Psoas muscle (tissue), 7 donors: ENCODE measurements at regions not wholly inside any gene's neighbourhood (a gene's known extent, or its start where the extent isn't known, plus 50 kb on each side); places are given as distances from the start of the nearest gene placed in this dataset.

Source experiments
- ATAC-seq, 4 donors: fragments of 200-7000 bp; cut with Tn5 transposase; one replicate each; pipeline ENCODE4 v1.9.1; 2020; ENCODE audit warnings: moderate library complexity in 3 of 4, mild to moderate bottlenecking in 2 of 4
- DNase-seq, 2 donors: peaks; one replicate each; pipeline ENCODE4 v3.0.0-alpha.2; 2020
- H3K27ac ChIP-seq: fragments of 200-600 bp; one replicate; pipeline ENCODE4 v1.8.0; 2022
- H3K27me3 ChIP-seq, 3 donors: fragments of 200-600 bp in 1 of 3; one replicate each; pipeline versions ENCODE4 v1.6.1 to v1.8.0; 2013 to 2022; ENCODE audit warnings: low read length in 2 of 3, mild to moderate bottlenecking in 2 of 3, moderate library complexity in 1 of 3; ENCODE audit not compliant: insufficient read depth in 3 of 3
- H3K36me3 ChIP-seq, 2 donors: fragments of 200-600 bp in 1 of 2; one replicate each; pipeline versions ENCODE4 v1.6.1 to v1.8.0; 2013 to 2022; ENCODE audit warnings: low read depth in 1 of 2, mild to moderate bottlenecking in 1 of 2, moderate library complexity in 1 of 2; ENCODE audit not compliant: insufficient read depth in 1 of 2
- H3K4me1 ChIP-seq: fragments of 200-600 bp; one replicate; pipeline ENCODE4 v1.8.0; 2022
- H3K4me3 ChIP-seq: fragments of 200-600 bp; one replicate; pipeline ENCODE4 v1.8.0; 2022; ENCODE audit warnings: mild to moderate bottlenecking
- H3K9me3 ChIP-seq: fragments of 200-600 bp; one replicate; pipeline ENCODE4 v1.8.0; 2022
- CTCF ChIP-seq: fragments of 200-600 bp; IDR thresholded peaks from one replicate; pipeline ENCODE4 v1.8.0; 2022; ENCODE audit warnings: antibody characterized with exemption
- WGBS, 3 donors: extraction: QIAGEN DNeasy Blood & Tissue Kit; methylation state at CpG; one replicate each; pipeline versions ENCODE4 v1.1.6 to v1.1.7; 2013; 5-methylcytosine and 5-hydroxymethylcytosine counted together
- intact Hi-C, 2 donors: fragments of 100-400 bp; cut with DNase I; formaldehyde crosslinking; loops; one replicate each; pipeline versions ENCODE4 v1.11.0 to v1.14.2; 2022
- donor health status: healthy with polysubstance abuse.
- donor health status: DM: no; HTN: no; CAD: no; lungs with moderate emphysema.
- donor health status: Bipolar disorder and iron deficiency.
- donor health status: healthy.
- donor health status: DM: yes; HTN: yes; CAD: no.
- donor health status: DM: no; HTN: no; CAD: no.
- donor health status: DM: yes; HTN: yes; CAD: no.

- H3K4me1 ChIP-seq, result peaks cover 1% of the 10 kb centered on the region
- intact Hi-C loops, result no loop called here
- H3K4me3 ChIP-seq, result no peak overlapping the region
- 95 to 98% (median 97%) methylated on average over 15 of the region's 15 CpGs for WGBS, 3 donors
- no peak for TF ChIP-seq CTCF
- DNase-seq, result no peak
- H3K27me3 ChIP-seq, result no peaks in the 10 kb centered on the region
- H3K36me3 ChIP-seq, result no peaks in the 10 kb centered on the region
- H3K9me3 ChIP-seq, result no peaks in the 10 kb centered on the region
- H3K27ac ChIP-seq, result no peak overlapping the region
- ATAC-seq, result no peak
Observed at GRCh38 chr16:85441189-85441889, 171.8 kb upstream of the GSE1 start.

GRCh38 chr16:85441890-85442670 lies 171.0 kb upstream of the GSE1 start:
- Histone ChIP-seq H3K9me3 (no peaks in the 10 kb centered on the region), H3K36me3 (no peaks in the 10 kb centered on the region), H3K27me3 (no peaks in the 10 kb centered on the region), H3K27ac (no peak overlapping the region), H3K4me3 (no peak overlapping the region), H3K4me1 (peaks cover 9% of the 10 kb centered on the region)
- no peak for ATAC-seq
- no peak for TF ChIP-seq CTCF
- intact Hi-C loops, result no loop called here
- DNase-seq, result no peak
- 84 to 87% (median 86%) methylated on average over 12 of the region's 12 CpGs for WGBS, 3 donors

GRCh38 chr16:85443116-85443515 lies 170.0 kb upstream of the GSE1 start:
- TF ChIP-seq CTCF, result no peak
- Histone ChIP-seq H3K36me3 (no peaks in the 10 kb centered on the region), H3K27ac (no peak overlapping the region), H3K27me3 (no peaks in the 10 kb centered on the region), H3K4me1 (peaks cover 18% of the 10 kb centered on the region), H3K9me3 (no peaks in the 10 kb centered on the region), H3K4me3 (no peak overlapping the region)
- DNase-seq (no peak), ATAC-seq (no peak)
- 90 to 92% (median 90%) methylated on average over 11 of the region's 11 CpGs for WGBS, 3 donors
- intact Hi-C loops, result no loop called here

GRCh38 chr16:85443531-85443930 lies 169.6 kb upstream of the GSE1 start:
- no peak for TF ChIP-seq CTCF
- H3K9me3 ChIP-seq, result no peaks in the 10 kb centered on the region
- no peak for ATAC-seq

More at GRCh38 chr16:85443531-85443930, 169.6 kb upstream of the GSE1 start:
- H3K27me3 ChIP-seq, result no peaks in the 10 kb centered on the region
- no peak overlapping the region for H3K4me3 ChIP-seq
- H3K36me3 ChIP-seq, result no peaks in the 10 kb centered on the region
- WGBS, 3 donors, result 93 to 97% (median 97%) methylated on average over 15 of the region's 15 CpGs
- peaks cover 22% of the 10 kb centered on the region for H3K4me1 ChIP-seq
- no peak for DNase-seq
- H3K27ac ChIP-seq, result no peak overlapping the region
- intact Hi-C loops, result no loop called here
